ENCODE measurements at regions not wholly inside any gene's neighbourhood (a gene's known extent, or its start where the extent isn't known, plus 50 kb on each side); places are given as distances from the start of the nearest gene placed in this dataset.

GRCh38 chr6:10156875-10157274 is 258.0 kb downstream of the TFAP2A start:
- Histone ChIP-seq H3K4me3 (replicated peaks in 1 of 2; ENCODE audit: low read depth in 1 of 2, low read length in 2 of 2) (no peak overlapping the region), H3K36me3 (ENCODE audit: control insufficient read depth in 1 of 2, insufficient read depth in 2 of 2, low read length in 2 of 2) (no peaks in the 10 kb centered on the region), H2AFZ (ENCODE audit: low read depth, low read length, poor library complexity, severe bottlenecking) (no peak overlapping the region), H3K4me2 (ENCODE audit: low read length) (no peak overlapping the region), H3K9me3 (ENCODE audit: control insufficient read depth in 1 of 2, insufficient read depth in 1 of 2, low read depth in 1 of 2, low read length in 2 of 2) (no peaks in the 10 kb centered on the region), H4K20me1 (ENCODE audit: insufficient read depth) (no peaks in the 10 kb centered on the region), H3K9ac (ENCODE audit: low read length) (no peak overlapping the region), H3K27me3 (ENCODE audit: insufficient read depth, low read length) (no peaks in the 10 kb centered on the region), H3K4me1 (ENCODE audit: control insufficient read depth in 1 of 2, insufficient read depth in 2 of 2, low read length in 2 of 2) (no peaks in the 10 kb centered on the region), H3K27ac (ENCODE audit: low read depth, low read length) (no peak overlapping the region), H3K79me2 (ENCODE audit: insufficient read depth, low read length) (no peaks in the 10 kb centered on the region), H3K9me2 (ENCODE audit: insufficient read depth) (no peaks in the 10 kb centered on the region)
- BruUV-seq (replicated peaks): no TSS peak
- DNase-seq (ENCODE audit: low read depth, low spot score) (no peak), ATAC-seq (no peak)
- intact Hi-C loops (cut with micrococcal nuclease): no loop called here
- POLR2A ChIA-PET: no interaction called here
- TF ChIP-seq TCF7L2 (IDR thresholded peaks at IDR 0.05; ENCODE audit: borderline replicate concordance, extremely low read depth, insufficient read depth, insufficient read length): no peak
- TF ChIP-seq CEBPB (IDR thresholded peaks at IDR 0.05; ENCODE audit: low read depth): no peak
- TF ChIP-seq REST (IDR thresholded peaks at IDR 0.05; ENCODE audit: low read depth): no peak
- no peak for TF ChIP-seq POLR2A (IDR thresholded peaks at IDR 0.05; ENCODE audit: borderline replicate concordance, extremely low read depth, insufficient read depth, insufficient read length)
- no peak for TF ChIP-seq MAX (IDR thresholded peaks at IDR 0.05)
- no peak for TF ChIP-seq YY1 (IDR thresholded peaks at IDR 0.05; ENCODE audit: extremely low read depth, insufficient replicate concordance, low read depth, low read length)
- no peak for TF ChIP-seq EZH2 (IDR thresholded peaks at IDR 0.05)
- no peak for TF ChIP-seq FOSL1 (IDR thresholded peaks at IDR 0.05; ENCODE audit: low read depth)
- TF ChIP-seq ELF1 (IDR thresholded peaks at IDR 0.05; ENCODE audit: borderline replicate concordance, low read depth): no peak
- CTCF ChIA-PET: no interaction called here
- RAD21 ChIA-PET (ENCODE audit: low non-redundant PET in 1 of 2, low total read pairs in 2 of 2, uncharacterized antibody in 2 of 2, unreplicated experiment in 2 of 2): no interaction called here
